ENCODE measurements at regions not wholly inside any gene's neighbourhood (a gene's known extent, or its start where the extent isn't known, plus 50 kb on each side); places are given as distances from the start of the nearest gene placed in this dataset.

DNA sequence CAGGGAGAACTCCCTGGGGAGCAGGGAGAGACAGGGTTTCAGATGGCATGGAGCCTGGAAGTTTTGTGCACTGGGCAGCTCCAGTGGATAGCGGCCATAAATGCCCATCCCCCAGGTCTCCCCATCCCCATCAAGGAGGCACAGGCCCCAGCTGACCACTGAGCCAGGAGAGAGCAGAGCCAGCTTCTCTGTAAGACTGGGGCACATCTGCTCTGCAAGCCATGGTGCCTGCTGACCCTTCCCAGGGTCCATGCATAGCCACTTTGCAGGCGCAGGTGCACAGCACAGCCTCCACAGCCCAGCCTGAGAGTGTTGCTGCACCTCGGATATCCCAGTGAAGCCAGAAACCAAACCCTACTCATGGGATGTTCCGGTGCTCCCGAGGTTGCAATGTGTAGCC is 206.3 kb upstream of the SPANXN4 start:
- TF ChIP-seq, protein P1, sequence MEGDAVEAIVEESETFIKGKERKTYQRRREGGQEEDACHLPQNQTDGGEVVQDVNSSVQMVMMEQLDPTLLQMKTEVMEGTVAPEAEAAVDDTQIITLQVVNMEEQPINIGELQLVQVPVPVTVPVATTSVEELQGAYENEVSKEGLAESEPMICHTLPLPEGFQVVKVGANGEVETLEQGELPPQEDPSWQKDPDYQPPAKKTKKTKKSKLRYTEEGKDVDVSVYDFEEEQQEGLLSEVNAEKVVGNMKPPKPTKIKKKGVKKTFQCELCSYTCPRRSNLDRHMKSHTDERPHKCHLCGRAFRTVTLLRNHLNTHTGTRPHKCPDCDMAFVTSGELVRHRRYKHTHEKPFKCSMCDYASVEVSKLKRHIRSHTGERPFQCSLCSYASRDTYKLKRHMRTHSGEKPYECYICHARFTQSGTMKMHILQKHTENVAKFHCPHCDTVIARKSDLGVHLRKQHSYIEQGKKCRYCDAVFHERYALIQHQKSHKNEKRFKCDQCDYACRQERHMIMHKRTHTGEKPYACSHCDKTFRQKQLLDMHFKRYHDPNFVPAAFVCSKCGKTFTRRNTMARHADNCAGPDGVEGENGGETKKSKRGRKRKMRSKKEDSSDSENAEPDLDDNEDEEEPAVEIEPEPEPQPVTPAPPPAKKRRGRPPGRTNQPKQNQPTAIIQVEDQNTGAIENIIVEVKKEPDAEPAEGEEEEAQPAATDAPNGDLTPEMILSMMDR (IDR thresholded peaks at IDR 0.05) = no peak
- no peak for TF ChIP-seq EZH2phosphoT487 (IDR thresholded peaks at IDR 0.05)
